CMK (cell line): ENCODE measurements at regions not wholly inside any gene's neighbourhood (a gene's known extent, or its start where the extent isn't known, plus 50 kb on each side); places are given as distances from the start of the nearest gene placed in this dataset.

ENCODE experiments used
- DNase-seq: peaks from one replicate; pipeline ENCODE4 v3.0.0-alpha.2; 2010; ENCODE audit warnings: low read depth

DNA sequence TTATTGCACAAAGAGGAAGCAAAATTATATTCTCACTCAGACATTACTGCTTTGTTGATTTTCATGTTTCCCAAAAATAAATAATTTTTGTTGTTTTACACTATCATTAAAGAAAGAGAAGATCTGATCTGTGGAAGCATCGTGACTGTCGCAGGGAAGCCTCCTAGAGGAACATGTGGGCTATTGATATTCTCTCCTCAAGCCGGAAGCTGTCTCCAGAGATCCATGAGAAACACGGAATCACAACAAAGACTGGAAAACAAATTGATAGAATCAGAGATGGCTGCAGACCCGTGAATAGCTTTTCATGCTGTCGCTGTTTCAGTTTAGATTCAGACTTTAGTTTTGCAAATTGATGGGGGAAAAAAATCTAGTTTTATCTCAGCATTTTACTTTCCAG is 235.2 kb upstream of the TMPO start:
- no peak for DNase-seq

GRCh38 chr12:98280621-98281020 is 234.8 kb upstream of the TMPO start:
- DNase-seq, result no peak

- DNase-seq, result no peak
These were observed 223.6 kb upstream of the TMPO start for GRCh38 chr12:98291828-98292227.

DNA sequence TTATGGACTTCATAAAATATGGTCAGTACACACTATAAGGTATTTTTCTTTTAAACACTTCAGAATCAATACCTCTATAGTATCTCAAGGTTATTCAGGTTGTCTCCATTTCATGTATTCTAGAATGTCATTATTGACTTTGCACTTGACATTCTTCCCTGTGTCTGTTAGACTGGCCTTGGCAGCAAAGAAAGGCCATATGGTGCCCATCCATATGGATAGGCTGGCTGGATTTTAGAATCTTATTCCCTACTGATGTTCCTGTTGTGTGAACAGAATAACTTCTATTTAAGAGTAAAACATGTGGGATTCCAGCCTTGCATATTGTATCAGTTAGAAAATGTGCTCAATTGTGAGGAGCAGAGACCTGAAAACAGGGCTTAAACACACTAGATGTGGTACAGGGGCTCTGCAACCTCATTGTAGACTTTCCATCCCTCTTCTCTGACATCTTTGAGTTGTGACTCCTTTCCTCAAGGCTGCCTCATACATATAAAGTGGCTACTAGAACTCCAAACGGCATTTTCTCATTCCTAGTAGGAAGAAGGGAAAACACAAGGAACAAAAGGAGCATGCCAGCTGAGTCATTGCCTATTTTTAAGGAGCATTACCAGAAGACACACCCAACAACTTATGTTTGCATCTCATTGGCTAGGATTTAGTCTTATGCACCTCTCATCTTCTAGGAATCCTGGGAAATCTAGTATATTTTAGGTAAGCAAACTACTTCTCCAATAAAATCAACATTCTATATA is 221.2 kb upstream of the TMPO start:
- no peak for DNase-seq

DNA sequence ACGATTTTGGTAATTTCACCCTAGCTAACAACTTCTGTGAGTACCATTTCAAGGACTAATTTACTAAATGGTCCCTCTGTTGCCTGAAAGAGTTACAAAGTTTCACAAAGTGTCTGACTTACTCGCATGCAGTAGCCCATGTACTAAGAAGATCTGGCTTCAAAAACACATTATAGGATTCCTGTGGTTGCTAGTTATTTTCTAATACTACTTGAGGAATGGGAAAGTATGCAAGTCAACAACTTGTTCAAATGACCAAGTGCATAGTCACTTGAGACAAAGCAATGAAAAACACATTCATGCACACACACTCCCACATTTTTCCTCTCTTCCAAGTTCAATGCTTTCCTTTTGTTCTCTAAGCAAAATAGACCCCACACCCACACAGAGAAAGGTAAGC is 219.7 kb upstream of the TMPO start:
- DNase-seq, result no peak

DNA sequence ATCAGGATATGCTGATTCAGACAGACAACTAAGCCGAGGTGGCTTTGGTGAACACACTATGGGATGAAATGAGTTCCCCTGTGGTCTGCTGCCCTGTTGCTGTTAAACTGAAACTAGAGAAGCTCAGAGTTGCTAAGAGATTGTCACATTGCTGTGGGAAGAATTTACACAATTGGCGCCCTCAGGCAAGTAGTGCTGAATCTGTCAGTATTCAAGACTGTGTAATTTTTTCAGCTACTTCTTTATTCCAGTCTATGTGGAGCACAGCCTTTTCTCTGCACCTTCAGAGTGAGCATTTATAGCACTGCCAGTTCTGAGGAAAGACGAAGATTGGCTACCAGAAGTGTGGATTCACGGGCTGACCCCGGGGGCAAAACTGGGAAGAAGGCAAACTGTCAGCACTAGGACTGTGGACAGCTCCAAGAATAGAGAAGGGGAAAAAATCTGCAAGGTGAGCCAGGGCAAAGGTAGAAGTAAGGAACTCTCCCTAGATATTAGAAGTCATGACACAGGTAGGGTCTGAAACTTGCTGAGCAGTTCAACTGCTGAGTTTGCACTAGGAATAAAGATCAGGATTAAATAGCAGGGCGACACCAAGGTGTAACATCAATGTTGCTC is 218.8 kb upstream of the TMPO start:
- no peak for DNase-seq

GRCh38 chr12:98297538-98297937 is 217.9 kb upstream of the TMPO start:
- DNase-seq, result no peak

GRCh38 chr12:98308141-98308540 is 207.2 kb upstream of the TMPO start:
- DNase-seq, result no peak

GRCh38 chr12:98317939-98318899 is 197.2 kb upstream of the TMPO start:
- no peak for DNase-seq

GRCh38 chr12:98319716-98320425 is 195.5 kb upstream of the TMPO start:
- no peak for DNase-seq

GRCh38 chr12:98325003-98325402 is 190.4 kb upstream of the TMPO start:
- DNase-seq, result no peak

GRCh38 chr12:98328467-98328866 is 186.9 kb upstream of the TMPO start:
- DNase-seq, result no peak

DNA sequence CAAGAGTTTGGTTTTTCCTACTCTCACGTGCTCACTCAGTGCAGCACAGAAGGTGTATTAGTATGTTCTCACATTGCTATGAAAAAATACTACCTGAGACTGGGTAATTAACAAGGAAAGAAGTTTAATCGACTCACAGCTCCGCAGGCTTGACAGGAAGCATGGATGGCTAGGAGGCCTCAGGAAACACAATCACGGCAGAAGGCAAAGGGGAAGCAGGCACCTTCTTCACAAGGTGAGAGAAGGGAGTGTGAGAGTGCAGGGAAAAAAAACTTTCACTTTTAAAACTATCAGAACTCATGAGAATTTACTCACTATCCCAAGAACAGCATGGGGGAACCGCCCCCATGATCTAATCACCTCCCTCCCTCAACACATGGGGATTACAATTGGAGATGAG is 185.8 kb upstream of the TMPO start:
- DNase-seq, result no peak

DNA sequence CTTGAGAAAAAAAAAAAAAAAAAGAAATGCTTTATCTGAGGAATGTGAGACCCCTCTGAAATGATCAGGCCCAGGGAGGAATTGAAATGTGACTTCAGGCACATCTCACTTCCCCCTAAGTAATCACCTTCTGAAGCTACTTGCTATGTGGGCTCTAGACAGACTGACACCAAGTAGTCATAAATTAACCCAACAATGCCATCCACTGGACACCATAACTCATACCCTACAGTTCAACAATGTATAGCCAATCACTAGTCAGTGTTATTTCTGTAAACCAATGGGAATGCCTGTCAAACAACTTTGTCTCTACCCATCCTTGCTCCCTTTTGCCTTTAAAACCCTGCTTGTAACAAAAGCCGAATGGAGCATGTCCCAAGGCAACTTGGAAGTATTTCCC is 182.7 kb upstream of the TMPO start:
- no peak for DNase-seq

- no peak for DNase-seq
These were observed 180.6 kb upstream of the TMPO start for GRCh38 chr12:98334768-98335167.

- no peak for DNase-seq
These were observed 174.4 kb upstream of the TMPO start for GRCh38 chr12:98341026-98341425.

DNA sequence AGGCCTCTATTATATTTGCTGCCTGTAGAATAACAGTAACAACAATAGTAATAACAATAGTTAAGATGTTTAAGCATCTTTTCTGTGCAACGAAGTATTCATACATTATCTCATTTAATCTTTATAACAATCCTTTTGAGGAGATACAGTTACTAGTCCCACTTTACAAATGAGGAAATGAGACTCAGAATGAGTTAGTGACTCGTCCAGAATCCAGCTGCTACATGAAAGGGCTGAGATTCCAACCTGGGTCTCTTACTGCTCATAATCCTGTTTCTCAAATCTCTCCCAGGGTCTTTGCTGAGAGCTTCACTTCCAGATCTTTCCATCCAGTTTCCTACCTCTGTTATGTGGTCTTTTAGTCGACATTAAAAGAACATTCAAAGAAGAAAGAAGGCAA is 173.7 kb upstream of the TMPO start:
- DNase-seq, result no peak

DNA sequence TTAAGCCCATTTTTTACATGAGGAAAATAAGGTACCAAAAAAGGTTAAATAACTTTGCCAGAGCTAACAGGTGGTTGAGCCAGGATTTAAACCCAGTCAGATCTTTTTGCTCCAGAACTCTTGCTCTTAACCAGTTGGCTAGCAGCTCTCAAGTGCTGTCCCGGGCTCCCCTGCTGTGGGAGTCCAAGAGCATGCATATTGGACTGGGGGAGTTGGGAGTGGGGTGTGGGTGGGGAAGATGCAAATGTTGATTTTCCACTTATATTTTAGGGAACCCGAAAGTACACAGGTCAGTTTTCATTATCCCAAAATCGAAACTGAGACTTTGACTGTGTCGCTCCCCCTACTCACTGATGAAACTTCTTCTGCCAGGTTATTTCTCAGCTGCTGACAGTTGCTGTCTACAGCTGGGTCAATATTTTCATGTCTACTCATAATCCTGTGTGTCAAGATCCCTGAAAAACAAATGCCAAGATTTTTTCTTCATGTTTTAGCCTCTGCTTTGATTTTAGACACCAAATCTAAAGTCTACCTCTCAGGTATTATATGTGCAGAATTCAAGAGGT is 172.3 kb upstream of the TMPO start:
- DNase-seq, result no peak

DNA sequence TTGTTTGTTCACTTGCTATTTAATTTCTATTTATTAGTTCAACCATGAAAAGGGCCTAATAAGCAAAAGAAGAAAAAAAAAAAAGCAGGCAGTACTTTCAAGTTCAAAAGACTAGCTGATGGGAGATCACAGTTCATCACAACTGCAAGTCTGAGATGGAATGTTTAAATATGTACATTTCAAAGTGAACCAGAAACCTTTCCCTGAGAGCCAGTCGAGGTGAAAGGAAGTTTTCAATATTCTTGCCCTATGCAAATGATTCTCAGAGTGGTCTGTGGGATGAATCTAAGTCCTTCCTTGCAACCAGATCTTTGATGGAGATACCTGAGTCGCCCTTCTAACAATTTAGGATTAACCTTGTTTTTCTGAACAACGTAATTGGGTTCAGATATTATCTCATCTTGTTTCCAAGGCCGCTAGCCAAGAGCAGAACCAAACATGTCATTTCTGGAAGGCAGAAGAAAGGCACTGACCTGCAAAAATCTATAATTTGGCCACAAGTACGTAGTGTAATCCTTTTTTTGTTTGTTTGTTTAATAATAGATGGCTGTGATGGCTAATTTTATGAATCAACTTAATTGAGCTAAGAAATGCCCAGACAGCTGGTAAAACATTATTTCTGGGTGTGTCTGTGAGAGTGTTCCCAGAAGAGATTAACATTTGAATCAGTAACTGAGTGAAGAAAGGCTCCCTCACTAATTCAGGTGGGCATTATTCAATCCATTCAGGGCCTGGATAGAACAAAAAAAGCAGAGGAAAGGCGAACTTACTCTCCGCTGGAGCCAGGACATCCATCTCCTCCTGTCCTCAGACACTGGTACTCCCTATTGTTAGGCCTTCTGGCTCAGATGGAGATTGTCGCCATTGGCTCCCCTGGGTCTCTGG is 171.1 kb upstream of the TMPO start:
- DNase-seq, result no peak

- peak; percentile 35 for DNase-seq
These were observed 170.0 kb upstream of the TMPO start for GRCh38 chr12:98345308-98345876.
